Upper lobe of left lung (tissue), 6 donors: ENCODE measurements at regions not wholly inside any gene's neighbourhood (a gene's known extent, or its start where the extent isn't known, plus 50 kb on each side); places are given as distances from the start of the nearest gene placed in this dataset.

Experiments
- ATAC-seq, 2 donors: fragments of 200-7000 bp; cut with Tn5 transposase; one replicate each; pipeline ENCODE4 v1.9.1; 2022; ENCODE audit warnings: mild to moderate bottlenecking in 2 of 2, moderate library complexity in 2 of 2; ENCODE audit not compliant: low FRiP score in 2 of 2
- DNase-seq, 2 donors: peaks; one replicate each; pipeline ENCODE4 v3.0.0-alpha.2; 2019 to 2020
- H3K27ac ChIP-seq, 4 donors: fragments of 200-600 bp; sonication (generic); one replicate each; pipeline ENCODE4 v1.5.1; 2016 to 2019
- H3K27me3 ChIP-seq, 4 donors: fragments of 200-600 bp; sonication (generic); one replicate each; pipeline ENCODE4 v1.5.1; 2017 to 2019
- H3K36me3 ChIP-seq, 4 donors: fragments of 200-600 bp; sonication (generic); one replicate each; pipeline ENCODE4 v1.5.1; 2016 to 2019
- H3K4me1 ChIP-seq, 4 donors: fragments of 200-600 bp; sonication (generic); one replicate each; pipeline ENCODE4 v1.5.1; 2018 to 2019
- H3K4me3 ChIP-seq, 4 donors: fragments of 200-600 bp; sonication (generic); one replicate each; pipeline ENCODE4 v1.5.1; 2017 to 2019; ENCODE audit warnings: mild to moderate bottlenecking in 2 of 4, moderate library complexity in 1 of 4
- H3K9me3 ChIP-seq, 4 donors: fragments of 200-600 bp; sonication (generic); one replicate each; pipeline ENCODE4 v1.5.1; 2018 to 2019
- EP300 ChIP-seq, 4 donors: sonication (generic); formaldehyde crosslinking; IDR thresholded peaks; one replicate each; pipeline ENCODE4 v1.5.1; 2017; ENCODE audit warnings: antibody characterized with exemption in 4 of 4, control low read depth in 2 of 4
- POLR2A ChIP-seq, 4 donors: fragments of 450-650 bp; IDR thresholded peaks; one replicate each; pipeline ENCODE4 v1.5.1; 2016 to 2017; ENCODE audit warnings: antibody characterized with exemption in 4 of 4, mild to moderate bottlenecking in 2 of 4
- POLR2AphosphoS5 ChIP-seq, 2 donors: sonication (generic); formaldehyde crosslinking; IDR thresholded peaks; one replicate each; pipeline ENCODE4 v1.5.1; 2017; ENCODE audit warnings: antibody characterized with exemption in 2 of 2
- WGBS, 2 donors: methylation state at CpG; one replicate each; pipeline ENCODE4 v1.1.5; 2017 to 2018; 5-methylcytosine and 5-hydroxymethylcytosine counted together
- TF ChIP-seq, protein P1 (sequence below), 6 experiments: fragments of 450-650 bp in 4 of 6; fragments of 200-600 bp in 2 of 6; sonication (generic) in 2 of 6; IDR thresholded peaks; one replicate each; pipeline ENCODE4 v1.5.1; 2016 to 2019; ENCODE audit warnings: antibody characterized with exemption in 6 of 6
- donor health status: DM: no; HTN: no; CAD: no; lungs with moderate emphysema.
- donor health status: DM: no; HTN: yes; CAD: no; lungs with severe emphysema.

DNA sequence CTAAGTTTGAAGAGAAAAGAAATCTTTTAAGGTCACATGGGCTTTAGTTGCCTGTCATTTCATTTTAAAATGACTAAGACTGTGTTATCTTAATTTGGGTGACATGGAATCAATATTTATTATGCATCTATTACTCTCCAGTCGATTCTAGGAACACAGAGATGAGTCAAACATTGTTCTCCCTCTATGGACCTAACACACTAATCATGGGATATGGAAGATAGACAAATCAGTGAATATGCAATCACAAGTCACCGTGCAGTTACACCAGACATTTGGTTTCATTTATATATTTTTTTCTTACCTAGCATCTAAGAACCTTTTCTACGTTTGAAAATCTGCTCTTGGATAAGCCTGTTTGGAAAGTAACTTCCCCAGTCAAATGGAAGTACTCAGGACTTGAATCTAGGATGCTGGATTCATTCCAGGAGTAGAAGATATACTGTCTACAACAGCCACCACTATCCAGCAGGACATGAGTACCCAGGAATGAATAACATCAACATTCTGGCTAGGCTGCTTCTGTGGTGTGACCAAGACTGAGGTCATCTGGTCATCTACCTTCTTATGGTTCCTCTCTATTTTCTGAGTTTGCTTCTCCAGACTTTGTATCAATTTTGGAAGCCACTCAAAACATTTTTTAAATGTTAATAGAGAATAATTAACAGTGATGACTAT, 902.9 kb upstream of the LRRN3 start:
- Histone ChIP-seq H3K27me3 (no peaks in the 10 kb centered on the region), H3K36me3 (no peaks in the 10 kb centered on the region), H3K9me3 (peaks cover 0 to 3% (median 0%) of the 10 kb centered on the region in 4 donors), H3K27ac (no peak overlapping the region), H3K4me1 (no peaks in the 10 kb centered on the region), H3K4me3 (no peak overlapping the region)
- 66 to 76% methylated on average over 3 of the region's 3 CpGs for WGBS, 2 donors
- DNase-seq (no peak), ATAC-seq (no peak)
- TF ChIP-seq POLR2AphosphoS5 (IDR thresholded peaks at IDR 0.05): no peak
- no peak for TF ChIP-seq EP300 (IDR thresholded peaks at IDR 0.05)
- no peak for TF ChIP-seq POLR2A (IDR thresholded peaks at IDR 0.05)
- TF ChIP-seq, protein P1, sequence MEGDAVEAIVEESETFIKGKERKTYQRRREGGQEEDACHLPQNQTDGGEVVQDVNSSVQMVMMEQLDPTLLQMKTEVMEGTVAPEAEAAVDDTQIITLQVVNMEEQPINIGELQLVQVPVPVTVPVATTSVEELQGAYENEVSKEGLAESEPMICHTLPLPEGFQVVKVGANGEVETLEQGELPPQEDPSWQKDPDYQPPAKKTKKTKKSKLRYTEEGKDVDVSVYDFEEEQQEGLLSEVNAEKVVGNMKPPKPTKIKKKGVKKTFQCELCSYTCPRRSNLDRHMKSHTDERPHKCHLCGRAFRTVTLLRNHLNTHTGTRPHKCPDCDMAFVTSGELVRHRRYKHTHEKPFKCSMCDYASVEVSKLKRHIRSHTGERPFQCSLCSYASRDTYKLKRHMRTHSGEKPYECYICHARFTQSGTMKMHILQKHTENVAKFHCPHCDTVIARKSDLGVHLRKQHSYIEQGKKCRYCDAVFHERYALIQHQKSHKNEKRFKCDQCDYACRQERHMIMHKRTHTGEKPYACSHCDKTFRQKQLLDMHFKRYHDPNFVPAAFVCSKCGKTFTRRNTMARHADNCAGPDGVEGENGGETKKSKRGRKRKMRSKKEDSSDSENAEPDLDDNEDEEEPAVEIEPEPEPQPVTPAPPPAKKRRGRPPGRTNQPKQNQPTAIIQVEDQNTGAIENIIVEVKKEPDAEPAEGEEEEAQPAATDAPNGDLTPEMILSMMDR (IDR thresholded peaks at IDR 0.05): no peak

DNA sequence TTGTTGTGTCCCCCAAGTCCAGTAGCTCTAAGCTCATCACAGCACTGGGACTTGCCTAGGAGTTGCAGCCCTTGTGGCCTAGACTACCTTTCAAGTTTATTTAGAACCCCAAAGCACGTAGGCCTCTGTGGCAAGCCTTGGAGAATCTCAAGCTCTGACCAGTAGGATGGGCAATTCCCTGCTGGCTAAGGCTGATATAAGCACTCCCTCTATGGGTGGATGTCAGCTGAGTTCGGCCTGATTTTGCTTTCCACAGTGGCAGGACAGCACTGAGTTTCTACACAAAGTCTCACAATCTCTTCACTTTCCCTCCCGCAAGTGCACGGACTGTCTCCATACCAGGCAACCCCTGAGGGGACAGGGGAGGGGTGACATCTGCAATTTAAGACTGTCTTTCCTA, 886.4 kb upstream of the LRRN3 start:
- Histone ChIP-seq H3K27me3 (no peaks in the 10 kb centered on the region), H3K9me3 (no peaks in the 10 kb centered on the region), H3K36me3 (no peaks in the 10 kb centered on the region), H3K27ac (no peak overlapping the region), H3K4me1 (no peaks in the 10 kb centered on the region), H3K4me3 (no peak overlapping the region)
- no peak for DNase-seq
- no peak for ATAC-seq
- WGBS, 2 donors: 82 to 90% methylated on average over 4 of the region's 4 CpGs
- TF ChIP-seq POLR2A (IDR thresholded peaks at IDR 0.05) (no peak), POLR2AphosphoS5 (IDR thresholded peaks at IDR 0.05) (no peak), EP300 (IDR thresholded peaks at IDR 0.05) (no peak)
- TF ChIP-seq, protein P1 (IDR thresholded peaks at IDR 0.05): no peak

DNA sequence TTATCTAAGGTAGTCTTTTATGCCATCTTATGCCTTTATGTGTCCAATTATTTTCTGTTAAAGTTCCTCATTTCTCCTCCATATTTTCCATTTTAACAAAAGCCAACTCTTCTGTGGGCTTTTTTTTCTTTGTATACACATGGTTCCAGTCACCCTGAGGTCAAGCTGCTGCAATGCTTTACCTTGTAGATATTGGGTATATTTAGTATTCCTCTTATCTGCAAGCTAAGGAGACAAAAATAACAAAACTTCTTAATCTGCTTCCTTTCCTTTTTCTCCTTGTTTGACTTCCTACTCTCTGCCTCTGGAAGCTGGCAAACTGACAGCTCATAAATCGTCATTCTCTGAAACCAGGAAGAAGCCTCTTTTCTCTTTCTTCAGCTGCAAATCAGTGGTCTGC, 885.0 kb upstream of the LRRN3 start:
- H3K27ac ChIP-seq: no peak overlapping the region
- H3K27me3 ChIP-seq: no peaks in the 10 kb centered on the region
- H3K36me3 ChIP-seq: no peaks in the 10 kb centered on the region
- H3K4me3 ChIP-seq: no peak overlapping the region
- 12 to 14% methylated on average over 1 of the region's 1 CpG for WGBS, 2 donors
- TF ChIP-seq, protein P1 (IDR thresholded peaks at IDR 0.05): no peak
- TF ChIP-seq EP300 (IDR thresholded peaks at IDR 0.05) (no peak), POLR2AphosphoS5 (IDR thresholded peaks at IDR 0.05) (no peak), POLR2A (IDR thresholded peaks at IDR 0.05) (no peak)
- H3K4me1 ChIP-seq: no peaks in the 10 kb centered on the region
- ATAC-seq: no peak
- DNase-seq: no peak
- no peaks in the 10 kb centered on the region for H3K9me3 ChIP-seq

DNA sequence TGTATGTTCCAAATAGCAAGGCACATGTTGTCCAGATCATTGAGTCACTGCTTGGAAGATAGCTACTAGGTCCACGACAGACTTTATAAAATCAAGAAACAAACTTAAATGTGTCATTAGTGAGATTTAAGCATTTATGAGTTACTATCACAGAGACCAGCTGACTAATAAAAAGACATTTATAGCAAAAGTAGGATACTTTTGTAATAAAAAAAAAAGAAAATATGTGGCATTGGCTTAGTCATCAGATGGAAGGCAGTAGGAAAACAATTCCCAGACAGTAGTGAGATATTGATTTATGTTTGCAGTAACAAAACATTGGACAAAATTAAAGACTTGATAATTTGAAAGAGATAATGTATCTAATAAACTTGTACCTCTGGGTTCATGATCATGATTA, 881.0 kb upstream of the LRRN3 start:
- no peak overlapping the region for H3K27ac ChIP-seq
- DNase-seq: no peak
- H3K4me3 ChIP-seq: no peak overlapping the region
- no peaks in the 10 kb centered on the region for H3K27me3 ChIP-seq
- H3K9me3 ChIP-seq: no peaks in the 10 kb centered on the region
- WGBS, 2 donors: 94 to 100% methylated on average over 1 of the region's 1 CpG
- TF ChIP-seq POLR2AphosphoS5 (IDR thresholded peaks at IDR 0.05): no peak
- no peak for TF ChIP-seq EP300 (IDR thresholded peaks at IDR 0.05)
- TF ChIP-seq, protein P1 (IDR thresholded peaks at IDR 0.05): no peak
- no peak for TF ChIP-seq POLR2A (IDR thresholded peaks at IDR 0.05)
- H3K4me1 ChIP-seq: no peaks in the 10 kb centered on the region
- no peaks in the 10 kb centered on the region for H3K36me3 ChIP-seq
- ATAC-seq: no peak
